Activated CD4-positive, alpha-beta T cell treated with anti-CD3 and anti-CD28 coated beads, Interleukin-2, amount 50 U/mL, for 24 hours (primary cell): ENCODE measurements at regions not wholly inside any gene's neighbourhood (a gene's known extent, or its start where the extent isn't known, plus 50 kb on each side); places are given as distances from the start of the nearest gene placed in this dataset.

Experiments
- DNase-seq, 2 donors: peaks; one replicate each; pipeline ENCODE4 v3.0.0-alpha.2; 2020; ENCODE audit warnings: low read depth in 1 of 2, low spot score in 1 of 2

- DNase-seq = no peak
Observed at GRCh38 chr13:30844548-30845296, 61.3 kb upstream of the MEDAG start.

DNA sequence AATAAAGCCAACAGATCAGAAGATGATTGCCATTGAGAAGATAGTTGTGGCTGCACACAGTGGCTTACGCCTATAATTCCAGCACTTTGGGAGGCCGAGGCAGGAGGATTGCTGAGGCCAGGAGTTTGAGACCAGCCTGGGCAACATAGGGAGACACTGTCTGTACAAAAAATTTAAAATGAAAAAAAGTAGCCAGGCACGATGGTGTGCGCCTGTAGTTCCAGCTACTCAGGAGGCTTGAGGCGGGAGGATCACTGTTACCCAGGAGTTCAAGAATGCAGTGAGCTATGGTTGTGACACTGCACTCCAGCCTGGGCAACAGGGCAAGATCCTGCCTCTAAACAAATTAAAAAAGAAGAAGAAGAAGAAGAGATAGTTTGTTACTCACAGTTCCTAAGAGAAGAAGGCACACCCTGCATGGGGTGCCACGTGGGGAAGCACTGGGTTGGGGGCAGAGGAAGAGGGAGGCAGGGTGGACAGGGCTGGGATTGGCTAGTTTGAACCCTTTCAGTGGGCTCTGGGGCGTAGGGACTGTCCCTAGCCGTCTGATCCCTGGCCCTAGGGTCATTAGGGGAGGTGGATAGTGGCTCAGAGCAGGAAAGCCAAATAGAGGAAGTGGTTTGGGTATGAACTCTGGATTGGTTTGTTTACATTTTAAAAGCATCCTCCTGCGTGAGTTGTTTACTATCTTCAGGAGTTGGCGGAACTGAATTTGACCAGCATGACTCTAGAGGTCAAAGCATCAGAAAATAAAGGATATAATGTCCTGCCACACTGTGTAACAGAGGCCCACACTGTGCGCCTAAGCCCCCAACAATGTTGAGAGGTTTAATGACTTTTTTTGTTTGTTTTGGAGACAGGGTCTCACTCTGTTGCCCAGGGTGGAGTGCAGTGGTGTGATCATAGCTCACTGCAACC, 60.5 kb upstream of the MEDAG start:
- DNase-seq = no peak

GRCh38 chr13:30846311-30846710, 59.8 kb upstream of the MEDAG start:
- no peak for DNase-seq

DNA sequence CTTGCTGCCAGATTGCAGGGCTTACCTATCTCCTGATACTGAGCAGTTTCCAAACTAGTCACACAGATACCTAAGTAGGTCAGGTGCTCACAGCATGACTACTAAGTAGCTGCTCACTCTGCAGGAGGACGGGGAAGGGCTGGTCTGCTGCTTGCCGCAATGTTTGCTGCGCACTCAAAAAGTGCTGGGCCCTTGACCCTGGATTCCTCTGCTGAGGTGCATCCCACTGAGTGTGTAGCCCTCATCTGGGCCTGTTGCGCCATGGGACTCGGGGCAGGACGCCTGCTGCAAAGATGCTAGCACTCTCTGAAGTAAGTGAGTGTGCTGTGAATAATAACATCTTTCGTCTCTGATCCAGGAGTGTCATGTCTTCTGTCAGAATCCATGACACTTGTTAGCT, 59.2 kb upstream of the MEDAG start:
- no peak for DNase-seq

DNA sequence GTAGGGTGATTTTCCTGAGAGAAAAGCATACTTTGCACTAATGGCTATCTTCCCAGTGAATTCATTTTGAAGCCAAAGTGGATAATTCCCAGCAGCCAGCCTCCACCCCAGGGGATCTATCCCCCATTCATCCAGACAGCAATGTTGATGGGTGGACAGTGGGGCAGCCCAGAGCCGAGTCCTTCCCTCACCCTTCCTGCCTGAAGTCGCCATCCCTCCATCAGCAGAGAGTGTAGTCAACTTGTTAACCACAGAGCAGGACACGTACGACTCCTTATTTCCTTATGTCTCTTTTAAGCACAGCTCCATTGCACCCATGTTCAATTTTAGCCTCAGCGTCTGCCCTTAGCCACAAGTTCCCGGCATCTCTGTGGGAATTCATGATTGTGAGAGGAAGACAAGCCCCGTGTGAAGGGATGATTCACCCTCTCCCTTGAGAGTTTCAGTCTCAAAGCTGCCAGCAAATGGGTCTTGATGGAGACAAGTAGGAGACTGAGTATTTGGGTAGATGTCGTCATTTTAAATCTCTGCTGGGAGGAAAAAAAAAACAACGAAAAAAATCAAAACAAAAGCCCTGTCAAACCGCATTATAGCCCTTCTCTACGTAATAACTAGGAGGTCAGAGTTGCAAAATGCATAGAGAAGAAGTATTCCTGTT, 58.3 kb upstream of the MEDAG start:
- DNase-seq = peak in 1 of 2 donors; percentile 4

DNA sequence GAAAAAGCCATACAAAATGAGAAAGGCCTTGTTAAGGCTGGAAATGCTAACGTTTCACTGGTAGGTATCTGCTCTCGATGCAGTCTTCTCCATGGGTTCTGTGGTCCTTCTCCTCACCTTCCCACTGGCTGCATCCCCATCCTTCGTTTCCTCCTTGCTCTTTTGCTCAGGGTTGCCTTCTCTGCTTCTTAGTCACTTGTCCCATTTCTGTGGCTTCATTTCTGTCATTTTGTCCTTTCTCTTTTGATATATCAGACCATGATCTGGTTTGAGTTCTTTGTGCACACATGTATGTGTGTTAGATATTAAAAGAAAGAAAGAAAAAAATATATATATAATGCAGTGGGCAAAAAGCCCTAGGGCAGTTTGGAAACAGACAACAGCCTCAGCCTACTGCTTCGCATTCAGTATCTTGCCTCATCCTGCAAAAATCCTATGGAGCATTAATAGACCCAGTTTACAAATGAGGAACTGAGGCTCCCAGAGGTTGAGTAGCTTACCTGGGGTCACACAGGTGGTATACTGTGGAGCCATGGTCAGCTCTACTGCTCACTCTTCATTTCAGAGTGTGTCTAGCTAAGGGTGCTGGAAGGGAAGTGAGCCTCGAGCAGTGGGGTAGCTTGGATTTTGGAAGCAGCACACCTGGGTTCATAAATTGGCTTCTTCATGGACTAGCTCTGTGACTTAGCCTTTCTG, 57.6 kb upstream of the MEDAG start:
- DNase-seq = no peak

- no peak for DNase-seq
Observed at GRCh38 chr13:30849611-30850010, 56.5 kb upstream of the MEDAG start.

GRCh38 chr13:30850204-30850866, 55.7 kb upstream of the MEDAG start:
- no peak for DNase-seq

DNA sequence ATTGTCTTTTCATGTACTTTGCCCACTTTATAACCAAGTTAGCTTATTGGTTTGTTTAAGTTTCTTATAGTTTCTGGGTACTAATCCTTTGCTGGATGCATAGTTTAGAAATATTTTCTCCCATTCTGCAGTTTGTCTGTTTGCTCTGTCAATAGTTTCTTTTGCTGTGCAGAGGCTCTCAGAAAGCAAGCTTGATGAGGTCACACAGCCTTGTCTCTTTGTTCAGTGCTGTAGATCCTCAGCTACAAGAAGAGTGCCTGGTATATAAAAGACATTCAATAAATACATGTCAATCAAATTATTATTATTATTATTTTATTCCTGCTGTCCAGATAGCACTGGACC, 55.2 kb upstream of the MEDAG start:
- DNase-seq = no peak

DNA sequence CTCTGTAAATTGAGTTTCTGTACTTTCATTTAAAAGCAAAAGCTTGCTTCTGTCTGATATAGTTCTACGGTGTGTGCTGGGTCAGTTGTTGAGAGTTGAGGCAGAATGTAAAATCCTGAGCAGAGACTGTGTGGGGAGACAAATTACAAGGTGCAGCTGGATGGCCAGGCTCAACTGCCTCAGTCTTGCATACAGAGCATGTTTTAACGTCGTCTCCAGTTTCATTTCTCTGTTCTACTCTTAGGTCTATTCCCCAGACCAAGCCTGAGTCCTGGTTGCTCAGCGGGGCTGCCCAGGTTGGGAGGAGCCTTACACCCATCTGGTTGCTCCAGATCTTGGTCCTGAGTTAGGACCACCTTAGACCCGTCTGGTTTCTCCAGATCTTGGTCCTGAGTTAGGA, 54.4 kb upstream of the MEDAG start:
- DNase-seq = no peak

- DNase-seq = no peak
Observed at GRCh38 chr13:30855569-30855968, 50.5 kb upstream of the MEDAG start.

DNA sequence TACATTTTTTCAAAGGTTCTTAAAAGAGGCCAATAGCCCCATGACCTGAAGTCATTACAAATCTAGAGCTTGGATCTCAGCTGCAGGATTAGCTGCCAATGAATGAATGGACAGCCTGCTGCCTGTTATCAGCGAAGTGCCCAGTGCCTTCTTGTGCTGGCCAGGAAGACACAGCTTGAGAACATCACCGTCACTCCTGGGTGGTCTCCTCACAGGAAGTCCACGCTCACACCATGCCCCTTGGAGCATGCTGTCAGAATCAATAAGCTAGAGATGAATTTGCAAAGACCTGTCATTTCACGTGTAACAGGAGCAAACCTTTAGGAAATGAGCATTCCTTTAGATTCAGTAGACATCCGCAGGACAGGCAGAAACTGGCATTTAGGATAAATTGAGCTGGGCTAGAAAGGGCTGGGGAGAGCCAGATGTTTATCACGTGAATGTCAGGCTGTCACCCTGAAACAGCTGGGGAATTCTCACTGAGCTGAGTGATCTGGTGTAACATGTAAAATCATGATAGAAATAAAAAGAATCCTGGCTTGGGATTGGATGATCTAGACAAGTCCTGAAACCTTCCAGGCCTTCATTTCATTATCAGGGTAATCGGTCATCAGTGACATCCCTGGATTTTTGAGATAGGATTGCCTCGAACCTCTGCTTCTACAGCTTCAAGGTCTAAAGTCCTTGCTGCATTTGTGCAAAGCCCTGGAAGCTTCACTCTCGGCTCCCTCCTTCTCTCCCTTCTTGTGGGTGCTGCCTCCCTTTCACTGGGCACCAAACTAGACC, 49.9 kb upstream of the MEDAG start:
- no peak for DNase-seq
